Central memory CD8-positive, alpha-beta T cell (primary cell): ENCODE measurements at regions not wholly inside any gene's neighbourhood (a gene's known extent, or its start where the extent isn't known, plus 50 kb on each side); places are given as distances from the start of the nearest gene placed in this dataset.
A peak's percentile ranks its signal among the peaks of the same experiment; 100 is the strongest.

Source experiments
- ATAC-seq: fragments of 150-1000 bp; cut with Tn5 transposase; replicated peaks from 2 replicates; pipeline ENCODE4 v1.10.0; 2022; ENCODE audit warnings: mild to moderate bottlenecking, moderate FRiP score, moderate number of reproducible peaks; ENCODE audit not compliant: poor library complexity, severe bottlenecking; ENCODE audit errors: extremely low read depth
- DNase-seq, 2 donors: peaks; one replicate each; pipeline ENCODE4 v3.0.0; 2021; ENCODE audit warnings: low spot score in 2 of 2
- H3K27ac Mint-ChIP-seq: one replicate; pipeline ENCODE4 v1.8.0; 2022; ENCODE audit warnings: low read depth, mild to moderate bottlenecking, moderate library complexity, mixed read lengths
- H3K27me3 Mint-ChIP-seq: one replicate; pipeline ENCODE4 v1.8.0; 2022; ENCODE audit warnings: mixed read lengths
- H3K36me3 Mint-ChIP-seq: one replicate; pipeline ENCODE4 v1.8.0; 2022; ENCODE audit warnings: mild to moderate bottlenecking, moderate library complexity, mixed read lengths; ENCODE audit not compliant: insufficient read depth
- H3K4me1 Mint-ChIP-seq: one replicate; pipeline ENCODE4 v1.8.0; 2022; ENCODE audit warnings: mixed read lengths
- H3K4me3 Mint-ChIP-seq: one replicate; pipeline ENCODE4 v1.8.0; 2022; ENCODE audit warnings: mild to moderate bottlenecking, moderate library complexity, mixed read lengths
- H3K9me3 Mint-ChIP-seq: one replicate; pipeline ENCODE4 v1.8.0; 2022; ENCODE audit warnings: mixed read lengths

GRCh38 chr2:165033402-165033801 is 78.1 kb upstream of the SLC38A11 start:
- H3K36me3 Mint-ChIP-seq = no peaks in the 10 kb centered on the region
- peaks cover 8% of the 10 kb centered on the region for H3K9me3 Mint-ChIP-seq
- no peak for DNase-seq
- no peak overlapping the region for H3K4me3 Mint-ChIP-seq
- H3K4me1 Mint-ChIP-seq = no peaks in the 10 kb centered on the region
- no peak overlapping the region for H3K27ac Mint-ChIP-seq
- H3K27me3 Mint-ChIP-seq = no peaks in the 10 kb centered on the region
- no peak for ATAC-seq

GRCh38 chr2:165032559-165032958 is 77.2 kb upstream of the SLC38A11 start:
- no peaks in the 10 kb centered on the region for H3K4me1 Mint-ChIP-seq
- H3K9me3 Mint-ChIP-seq = peaks cover 2% of the 10 kb centered on the region
- H3K27me3 Mint-ChIP-seq = no peaks in the 10 kb centered on the region
- DNase-seq (no peak), ATAC-seq (no peak)
- no peaks in the 10 kb centered on the region for H3K36me3 Mint-ChIP-seq
- no peak overlapping the region for H3K4me3 Mint-ChIP-seq
- H3K27ac Mint-ChIP-seq = no peak overlapping the region

- no peak for DNase-seq
- H3K4me3 Mint-ChIP-seq = no peak overlapping the region
- H3K27me3 Mint-ChIP-seq = no peaks in the 10 kb centered on the region
- peaks cover 6% of the 10 kb centered on the region for H3K9me3 Mint-ChIP-seq
- peaks cover 2% of the 10 kb centered on the region for H3K36me3 Mint-ChIP-seq
- no peak overlapping the region for H3K27ac Mint-ChIP-seq
- ATAC-seq = no peak
- no peaks in the 10 kb centered on the region for H3K4me1 Mint-ChIP-seq
These were observed 68.9 kb upstream of the SLC38A11 start for GRCh38 chr2:165024199-165024598.

- no peaks in the 10 kb centered on the region for H3K27me3 Mint-ChIP-seq
- peaks cover 6% of the 10 kb centered on the region for H3K9me3 Mint-ChIP-seq
- H3K4me3 Mint-ChIP-seq = no peak overlapping the region
- ATAC-seq (no peak), DNase-seq (no peak)
- H3K27ac Mint-ChIP-seq = no peak overlapping the region
- peaks cover 2% of the 10 kb centered on the region for H3K36me3 Mint-ChIP-seq
- no peaks in the 10 kb centered on the region for H3K4me1 Mint-ChIP-seq
These were observed 67.5 kb upstream of the SLC38A11 start for GRCh38 chr2:165022781-165023180.

GRCh38 chr2:165017966-165018596 is 62.8 kb upstream of the SLC38A11 start:
- no peak for ATAC-seq
- H3K9me3 Mint-ChIP-seq = peaks cover 6% of the 10 kb centered on the region
- no peaks in the 10 kb centered on the region for H3K4me1 Mint-ChIP-seq
- no peaks in the 10 kb centered on the region for H3K27me3 Mint-ChIP-seq
- H3K36me3 Mint-ChIP-seq = peaks cover 2% of the 10 kb centered on the region
- H3K27ac Mint-ChIP-seq = no peak overlapping the region
- DNase-seq = no peak
- H3K4me3 Mint-ChIP-seq = no peak overlapping the region

- no peak overlapping the region for H3K27ac Mint-ChIP-seq
- H3K27me3 Mint-ChIP-seq = no peaks in the 10 kb centered on the region
- no peaks in the 10 kb centered on the region for H3K4me1 Mint-ChIP-seq
- H3K36me3 Mint-ChIP-seq = peaks cover 2% of the 10 kb centered on the region
- ATAC-seq (peak; percentile 28), DNase-seq (no peak)
- H3K4me3 Mint-ChIP-seq = no peak overlapping the region
- peaks cover 6% of the 10 kb centered on the region for H3K9me3 Mint-ChIP-seq
These were observed 61.6 kb upstream of the SLC38A11 start for GRCh38 chr2:165016772-165017411.

GRCh38 chr2:165015052-165015642 is 59.8 kb upstream of the SLC38A11 start:
- ATAC-seq (no peak), DNase-seq (no peak)
- Mint-ChIP-seq H3K9me3 (peaks cover 3% of the 10 kb centered on the region), H3K4me1 (no peaks in the 10 kb centered on the region), H3K27me3 (no peaks in the 10 kb centered on the region), H3K4me3 (no peak overlapping the region), H3K27ac (no peak overlapping the region), H3K36me3 (no peaks in the 10 kb centered on the region)

- no peak overlapping the region for H3K4me3 Mint-ChIP-seq
- no peak overlapping the region for H3K27ac Mint-ChIP-seq
- no peak for ATAC-seq
These were observed 58.8 kb upstream of the SLC38A11 start for GRCh38 chr2:165013944-165014619.

GRCh38 chr2:165011199-165011598 is 55.9 kb upstream of the SLC38A11 start:
- no peak for DNase-seq
- Mint-ChIP-seq H3K27ac (no peak overlapping the region), H3K4me1 (no peaks in the 10 kb centered on the region), H3K27me3 (peaks cover 19% of the 10 kb centered on the region), H3K36me3 (no peaks in the 10 kb centered on the region), H3K4me3 (no peak overlapping the region), H3K9me3 (no peaks in the 10 kb centered on the region)
- ATAC-seq = no peak

More at GRCh38 chr2:165013944-165014619, 58.8 kb upstream of the SLC38A11 start:
- no peaks in the 10 kb centered on the region for H3K4me1 Mint-ChIP-seq
- H3K9me3 Mint-ChIP-seq = no peaks in the 10 kb centered on the region
- no peak for DNase-seq
- H3K36me3 Mint-ChIP-seq = no peaks in the 10 kb centered on the region
- H3K27me3 Mint-ChIP-seq = no peaks in the 10 kb centered on the region

GRCh38 chr2:165010556-165010955 is 55.2 kb upstream of the SLC38A11 start:
- H3K9me3 Mint-ChIP-seq = no peaks in the 10 kb centered on the region
- DNase-seq (no peak), ATAC-seq (no peak)
- H3K4me1 Mint-ChIP-seq = no peaks in the 10 kb centered on the region
- H3K4me3 Mint-ChIP-seq = no peak overlapping the region
- no peak overlapping the region for H3K27ac Mint-ChIP-seq
- no peaks in the 10 kb centered on the region for H3K36me3 Mint-ChIP-seq
- H3K27me3 Mint-ChIP-seq = peaks cover 21% of the 10 kb centered on the region

GRCh38 chr2:165009466-165009865 is 54.1 kb upstream of the SLC38A11 start:
- Mint-ChIP-seq H3K4me3 (no peak overlapping the region), H3K9me3 (no peaks in the 10 kb centered on the region), H3K36me3 (no peaks in the 10 kb centered on the region), H3K27ac (no peak overlapping the region), H3K27me3 (peaks cover 21% of the 10 kb centered on the region), H3K4me1 (no peaks in the 10 kb centered on the region)
- ATAC-seq (no peak), DNase-seq (no peak)

GRCh38 chr2:165008730-165009315 is 53.5 kb upstream of the SLC38A11 start:
- H3K27me3 Mint-ChIP-seq = peaks cover 21% of the 10 kb centered on the region
- no peaks in the 10 kb centered on the region for H3K36me3 Mint-ChIP-seq
- no peaks in the 10 kb centered on the region for H3K4me1 Mint-ChIP-seq
- no peak overlapping the region for H3K4me3 Mint-ChIP-seq
- H3K27ac Mint-ChIP-seq = no peak overlapping the region
- no peaks in the 10 kb centered on the region for H3K9me3 Mint-ChIP-seq
- ATAC-seq (no peak), DNase-seq (no peak)
